Heart left ventricle (tissue), 13 donors: ENCODE measurements at regions not wholly inside any gene's neighbourhood (a gene's known extent, or its start where the extent isn't known, plus 50 kb on each side); places are given as distances from the start of the nearest gene placed in this dataset.

ENCODE experiments used
- CTCF ChIP-seq, 12 donors: fragments of 200-600 bp; sonication (generic) in 4 of 12; IDR thresholded peaks; one replicate each; pipeline versions ENCODE4 v1.5.0 to v1.8.0; 2018 to 2022; ENCODE audit warnings: antibody characterized with exemption in 12 of 12, mild to moderate bottlenecking in 5 of 12
- POLR2A ChIP-seq, 2 donors: fragments of 450-650 bp; IDR thresholded peaks; one replicate each; pipeline ENCODE4 v1.6.1; 2017; ENCODE audit warnings: antibody characterized with exemption in 2 of 2, mild to moderate bottlenecking in 2 of 2, moderate library complexity in 2 of 2
- donor health status: ischemic (EF 13 %, LVEDD 7.1; RV severe dilation, severe dysfunction).
- donor health status: DM: no; HTN: yes; CAD: no.
- donor health status: DM: no; HTN: no; CAD: no.
- donor health status: ischemic (EF 25% LVEDD 6.9; RV normal size, moderate dysfunction).
- donor health status: ischemic (EF 25% LVEDD 5.7; RV mildly dilated, moderate dysfunction).
- donor health status: ischemic (EF 35%, LVEDD 5.7; RV mildly dilated, moderate dysfunction).
- donor health status: nonischemic (EF 11% LVEDD 7.7; RV severe dilation, severe dysfunction).
- donor health status: DM: yes; HTN: yes; CAD: no.
- donor health status: PGD.
- donor health status: ischemic (EF 29% LVEDD 5.4; RV normal size, mild dysfunction).
- donor health status: nonischemic (EF 23%, LVEDD 6.1; RV moderate dilation, normal function).

GRCh38 chr2:66814916-66815315, 380.0 kb downstream of the MEIS1 start:
- TF ChIP-seq CTCF (IDR thresholded peaks at IDR 0.05) (no peak), POLR2A (IDR thresholded peaks at IDR 0.05) (no peak)
